ENCODE measurements at regions not wholly inside any gene's neighbourhood (a gene's known extent, or its start where the extent isn't known, plus 50 kb on each side); places are given as distances from the start of the nearest gene placed in this dataset.

DNA sequence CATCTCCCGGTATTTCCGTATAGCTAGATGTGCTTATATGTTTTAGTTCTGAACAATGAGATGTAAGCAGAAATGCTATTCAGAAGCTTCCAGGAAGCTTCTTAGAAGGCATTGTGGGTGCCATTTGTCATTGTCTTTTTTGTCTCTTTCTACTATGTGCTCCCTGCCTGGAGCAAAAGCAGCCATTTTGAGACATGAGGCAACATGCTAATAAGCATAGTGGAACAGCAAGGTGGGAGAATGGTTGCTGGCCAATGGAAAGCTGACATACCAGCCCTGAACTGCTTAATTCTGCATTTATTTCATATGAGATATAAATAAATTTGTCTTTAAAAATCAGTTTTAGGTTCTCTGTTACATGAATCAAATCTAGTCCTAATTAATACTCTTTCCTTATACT lies 299.7 kb downstream of the LMO7 start:
- WGBS, 2 donors = 94 to 97% methylated on average over 2 of the region's 2 CpGs
- Histone ChIP-seq H3K4me1 (no peaks in the 10 kb centered on the region), H3K9me3 (no peaks in the 10 kb centered on the region), H3K27me3 (no peaks in the 10 kb centered on the region), H3K36me3 (no peaks in the 10 kb centered on the region), H3K4me3 (no peak overlapping the region), H3K27ac (no peak overlapping the region)
- TF ChIP-seq POLR2A (IDR thresholded peaks at IDR 0.05) = no peak
- TF ChIP-seq CTCF (IDR thresholded peaks at IDR 0.05) = no peak
- no peak for ATAC-seq (ENCODE audit: low FRiP score in 2 of 2)
- no peak for DNase-seq

- no peak overlapping the region for H3K4me3 ChIP-seq
- no peaks in the 10 kb centered on the region for H3K4me1 ChIP-seq
- H3K27me3 ChIP-seq = no peaks in the 10 kb centered on the region
- no peaks in the 10 kb centered on the region for H3K9me3 ChIP-seq
- 67 to 80% methylated on average over 1 of the region's 1 CpG for WGBS, 2 donors
- TF ChIP-seq CTCF (IDR thresholded peaks at IDR 0.05) (no peak), EP300 (IDR thresholded peaks at IDR 0.05) (no peak), POLR2AphosphoS5 (IDR thresholded peaks at IDR 0.05) (no peak), POLR2A (IDR thresholded peaks at IDR 0.05) (no peak)
- no peaks in the 10 kb centered on the region for H3K36me3 ChIP-seq
- DNase-seq = no peak
- ATAC-seq (ENCODE audit: low FRiP score in 2 of 2) = no peak
- H3K27ac ChIP-seq = no peak overlapping the region
Measured at GRCh38 chr13:75934889-75935288, 298.8 kb downstream of the LMO7 start.

DNA sequence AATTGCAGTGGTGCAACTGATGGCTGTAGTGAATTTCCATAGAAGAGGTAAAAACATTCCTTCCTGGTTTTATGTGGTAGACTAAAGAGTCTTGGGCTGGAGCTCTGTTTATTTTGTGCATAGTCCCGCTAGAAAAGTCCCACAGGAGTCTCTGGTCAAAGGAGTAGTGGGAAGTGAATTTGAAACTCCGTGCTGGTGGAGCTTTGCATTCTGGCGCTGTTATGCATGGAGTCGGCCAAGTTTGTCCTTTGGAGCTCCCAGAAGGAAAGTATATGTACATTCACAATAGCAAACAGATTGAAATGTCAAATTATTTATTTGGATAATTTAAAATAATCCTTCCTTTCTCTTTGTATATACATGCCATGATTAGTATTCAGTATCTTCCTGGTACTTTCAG lies 296.5 kb downstream of the LMO7 start:
- no peaks in the 10 kb centered on the region for H3K27me3 ChIP-seq
- no peak overlapping the region for H3K4me3 ChIP-seq
- no peak for TF ChIP-seq POLR2A (IDR thresholded peaks at IDR 0.05)
- no peak for TF ChIP-seq EP300 (IDR thresholded peaks at IDR 0.05)
- no peak for TF ChIP-seq POLR2AphosphoS5 (IDR thresholded peaks at IDR 0.05)
- no peak for TF ChIP-seq CTCF (IDR thresholded peaks at IDR 0.05)
- DNase-seq = no peak
- WGBS, 2 donors = 81 to 83% methylated on average over 4 of the region's 4 CpGs
- H3K9me3 ChIP-seq = no peaks in the 10 kb centered on the region
- no peaks in the 10 kb centered on the region for H3K36me3 ChIP-seq
- H3K27ac ChIP-seq = no peak overlapping the region
- ATAC-seq (ENCODE audit: low FRiP score in 2 of 2) = no peak
- no peaks in the 10 kb centered on the region for H3K4me1 ChIP-seq

- DNase-seq (no peak), ATAC-seq (ENCODE audit: low FRiP score in 2 of 2) (no peak)
- H3K27ac ChIP-seq = no peak overlapping the region
- H3K4me3 ChIP-seq = no peak overlapping the region
- TF ChIP-seq CTCF (IDR thresholded peaks at IDR 0.05) (no peak), EP300 (IDR thresholded peaks at IDR 0.05) (no peak), POLR2A (IDR thresholded peaks at IDR 0.05) (no peak), POLR2AphosphoS5 (IDR thresholded peaks at IDR 0.05) (no peak)
- H3K4me1 ChIP-seq = no peaks in the 10 kb centered on the region
- 90 to 100% methylated on average over 1 of the region's 1 CpG for WGBS, 2 donors
- H3K27me3 ChIP-seq = no peaks in the 10 kb centered on the region
- H3K36me3 ChIP-seq = no peaks in the 10 kb centered on the region
- H3K9me3 ChIP-seq = no peaks in the 10 kb centered on the region
Measured at GRCh38 chr13:75931116-75931515, 295.0 kb downstream of the LMO7 start.

- Histone ChIP-seq H3K9me3 (no peaks in the 10 kb centered on the region), H3K27me3 (no peaks in the 10 kb centered on the region), H3K4me3 (no peak overlapping the region), H3K27ac (no peak overlapping the region), H3K36me3 (no peaks in the 10 kb centered on the region), H3K4me1 (no peaks in the 10 kb centered on the region)
- TF ChIP-seq CTCF (IDR thresholded peaks at IDR 0.05) (no peak), POLR2A (IDR thresholded peaks at IDR 0.05) (no peak), EP300 (IDR thresholded peaks at IDR 0.05) (no peak), POLR2AphosphoS5 (IDR thresholded peaks at IDR 0.05) (no peak)
- no peak for ATAC-seq (ENCODE audit: low FRiP score in 2 of 2)
- no peak for DNase-seq
Measured at GRCh38 chr13:75929076-75929475, 292.9 kb downstream of the LMO7 start.

Data from upper lobe of left lung (tissue), 6 donors.